ENCODE measurements at regions not wholly inside any gene's neighbourhood (a gene's known extent, or its start where the extent isn't known, plus 50 kb on each side); places are given as distances from the start of the nearest gene placed in this dataset.

GRCh38 chr22:48693377-48694135, 1134.1 kb downstream of the BRD1 start:
- ATAC-seq (replicated peaks) = no peak
- H3K27ac Mint-ChIP-seq = no peak overlapping the region
- no peaks in the 10 kb centered on the region for H3K27me3 Mint-ChIP-seq
- H3K36me3 Mint-ChIP-seq = no peaks in the 10 kb centered on the region
- H3K4me1 Mint-ChIP-seq = no peaks in the 10 kb centered on the region
- no peaks in the 10 kb centered on the region for H3K9me3 Mint-ChIP-seq
- DNase-seq = no peak
- H3K4me3 Mint-ChIP-seq = no peak overlapping the region

GRCh38 chr22:48692734-48693376, 1134.8 kb downstream of the BRD1 start:
- Mint-ChIP-seq H3K4me3 (no peak overlapping the region), H3K9me3 (no peaks in the 10 kb centered on the region), H3K27me3 (no peaks in the 10 kb centered on the region), H3K4me1 (no peaks in the 10 kb centered on the region), H3K36me3 (no peaks in the 10 kb centered on the region), H3K27ac (no peak overlapping the region)
- ATAC-seq (replicated peaks) (no peak), DNase-seq (no peak)

- H3K27me3 Mint-ChIP-seq = peaks cover 0 to 5% of the 10 kb centered on the region in 2 donors
- ATAC-seq (replicated peaks) (no peak), DNase-seq (no peak)
- H3K4me3 Mint-ChIP-seq = no peak overlapping the region
- H3K4me1 Mint-ChIP-seq = no peaks in the 10 kb centered on the region
- H3K36me3 Mint-ChIP-seq = no peaks in the 10 kb centered on the region
- no peak overlapping the region for H3K27ac Mint-ChIP-seq
- peaks cover 8% of the 10 kb centered on the region in 2 donors for H3K9me3 Mint-ChIP-seq
These were observed 1136.2 kb downstream of the BRD1 start for GRCh38 chr22:48691431-48691851.

- H3K27me3 Mint-ChIP-seq = peaks cover 0 to 6% of the 10 kb centered on the region in 2 donors
- H3K4me3 Mint-ChIP-seq = no peak overlapping the region
- no peaks in the 10 kb centered on the region for H3K36me3 Mint-ChIP-seq
- H3K27ac Mint-ChIP-seq = no peak overlapping the region
- ATAC-seq (replicated peaks) (no peak), DNase-seq (no peak)
- peaks cover 8 to 10% of the 10 kb centered on the region in 2 donors for H3K9me3 Mint-ChIP-seq
- no peaks in the 10 kb centered on the region for H3K4me1 Mint-ChIP-seq
These were observed 1136.9 kb downstream of the BRD1 start for GRCh38 chr22:48690583-48691317.

GRCh38 chr22:48689206-48689605, 1138.5 kb downstream of the BRD1 start:
- ATAC-seq (replicated peaks) (no peak), DNase-seq (no peak)
- no peak overlapping the region for H3K27ac Mint-ChIP-seq
- H3K9me3 Mint-ChIP-seq = peaks cover 8 to 10% of the 10 kb centered on the region in 2 donors
- H3K36me3 Mint-ChIP-seq = no peaks in the 10 kb centered on the region
- no peaks in the 10 kb centered on the region for H3K4me1 Mint-ChIP-seq
- no peak overlapping the region for H3K4me3 Mint-ChIP-seq
- peaks cover 0 to 6% of the 10 kb centered on the region in 2 donors for H3K27me3 Mint-ChIP-seq

- ATAC-seq (replicated peaks) (no peak), DNase-seq (no peak)
- Mint-ChIP-seq H3K9me3 (peaks cover 8 to 10% of the 10 kb centered on the region in 2 donors), H3K27me3 (peaks cover 0 to 6% of the 10 kb centered on the region in 2 donors), H3K4me1 (no peaks in the 10 kb centered on the region), H3K27ac (no peak overlapping the region), H3K36me3 (no peaks in the 10 kb centered on the region), H3K4me3 (no peak overlapping the region)
These were observed 1139.3 kb downstream of the BRD1 start for GRCh38 chr22:48688366-48688765.

- Mint-ChIP-seq H3K4me1 (no peaks in the 10 kb centered on the region), H3K9me3 (peaks cover 8 to 10% of the 10 kb centered on the region in 2 donors)
- ATAC-seq (replicated peaks) = no peak
These were observed 1140.1 kb downstream of the BRD1 start for GRCh38 chr22:48687606-48688005.

GRCh38 chr22:48686694-48687302, 1140.9 kb downstream of the BRD1 start:
- DNase-seq (no peak), ATAC-seq (replicated peaks) (no peak)
- Mint-ChIP-seq H3K27me3 (peaks cover 0 to 6% of the 10 kb centered on the region in 2 donors), H3K4me3 (no peak overlapping the region), H3K36me3 (no peaks in the 10 kb centered on the region), H3K4me1 (no peaks in the 10 kb centered on the region), H3K27ac (no peak overlapping the region), H3K9me3 (peaks cover 8 to 10% of the 10 kb centered on the region in 2 donors)

More at GRCh38 chr22:48687606-48688005, 1140.1 kb downstream of the BRD1 start:
- peaks cover 0 to 6% of the 10 kb centered on the region in 2 donors for H3K27me3 Mint-ChIP-seq
- H3K36me3 Mint-ChIP-seq = no peaks in the 10 kb centered on the region
- H3K4me3 Mint-ChIP-seq = no peak overlapping the region
- H3K27ac Mint-ChIP-seq = no peak overlapping the region
- no peak for DNase-seq

GRCh38 chr22:48685767-48686166, 1141.9 kb downstream of the BRD1 start:
- Mint-ChIP-seq H3K27ac (no peak overlapping the region), H3K36me3 (no peaks in the 10 kb centered on the region), H3K4me1 (no peaks in the 10 kb centered on the region), H3K4me3 (no peak overlapping the region), H3K9me3 (peaks cover 8 to 10% of the 10 kb centered on the region in 2 donors), H3K27me3 (peaks cover 0 to 6% of the 10 kb centered on the region in 2 donors)
- ATAC-seq (replicated peaks) (no peak), DNase-seq (no peak)

- H3K4me3 Mint-ChIP-seq = no peak overlapping the region
- H3K4me1 Mint-ChIP-seq = no peaks in the 10 kb centered on the region
- peaks cover 0 to 6% of the 10 kb centered on the region in 2 donors for H3K27me3 Mint-ChIP-seq
- H3K36me3 Mint-ChIP-seq = no peaks in the 10 kb centered on the region
- peaks cover 10 to 13% of the 10 kb centered on the region in 2 donors for H3K9me3 Mint-ChIP-seq
- ATAC-seq (replicated peaks) (no peak), DNase-seq (no peak)
- H3K27ac Mint-ChIP-seq = no peak overlapping the region
These were observed 1144.0 kb downstream of the BRD1 start for GRCh38 chr22:48683640-48684039.

GRCh38 chr22:48682504-48682903, 1145.2 kb downstream of the BRD1 start:
- Mint-ChIP-seq H3K4me1 (no peaks in the 10 kb centered on the region), H3K36me3 (no peaks in the 10 kb centered on the region), H3K27ac (no peak overlapping the region), H3K4me3 (no peak overlapping the region), H3K9me3 (peaks cover 10 to 18% of the 10 kb centered on the region in 2 donors), H3K27me3 (peaks cover 0 to 6% of the 10 kb centered on the region in 2 donors)
- no peak for ATAC-seq (replicated peaks)
- no peak for DNase-seq

- Mint-ChIP-seq H3K27me3 (no peaks in the 10 kb centered on the region), H3K9me3 (peaks cover 2 to 8% of the 10 kb centered on the region in 2 donors), H3K4me3 (no peak overlapping the region), H3K27ac (no peak overlapping the region), H3K36me3 (no peaks in the 10 kb centered on the region), H3K4me1 (no peaks in the 10 kb centered on the region)
- DNase-seq (no peak), ATAC-seq (replicated peaks) (no peak)
These were observed 1147.1 kb downstream of the BRD1 start for GRCh38 chr22:48680601-48681000.

GRCh38 chr22:48679656-48680555, 1147.8 kb downstream of the BRD1 start:
- no peak for DNase-seq
- Mint-ChIP-seq H3K4me3 (no peak overlapping the region), H3K27me3 (no peaks in the 10 kb centered on the region), H3K9me3 (peaks cover 2 to 8% of the 10 kb centered on the region in 2 donors), H3K36me3 (no peaks in the 10 kb centered on the region), H3K4me1 (no peaks in the 10 kb centered on the region), H3K27ac (no peak overlapping the region)
- no peak for ATAC-seq (replicated peaks)
